ENCODE measurements at regions not wholly inside any gene's neighbourhood (a gene's known extent, or its start where the extent isn't known, plus 50 kb on each side); places are given as distances from the start of the nearest gene placed in this dataset.

GRCh38 chr22:34722901-34723300, 343.1 kb upstream of the ISX start:
- Histone ChIP-seq H3K27ac (no peak overlapping the region), H3K9me3 (peaks cover 0 to 19% (median 8%) of the 10 kb centered on the region in 4 donors), H3K4me3 (no peak overlapping the region), H3K27me3 (no peaks in the 10 kb centered on the region), H3K4me1 (no peaks in the 10 kb centered on the region), H3K36me3 (no peaks in the 10 kb centered on the region)
- DNase-seq (no peak), ATAC-seq (ENCODE audit: low FRiP score in 2 of 2) (no peak)
- no peak for TF ChIP-seq POLR2A (IDR thresholded peaks at IDR 0.05)
- TF ChIP-seq CTCF (IDR thresholded peaks at IDR 0.05), result no peak
- no peak for TF ChIP-seq EP300 (IDR thresholded peaks at IDR 0.05)
- TF ChIP-seq POLR2AphosphoS5 (IDR thresholded peaks at IDR 0.05), result no peak
- WGBS, 2 donors, result 48 to 60% methylated on average over 2 of the region's 2 CpGs

GRCh38 chr22:34736081-34736480, 329.9 kb upstream of the ISX start:
- TF ChIP-seq POLR2AphosphoS5 (IDR thresholded peaks at IDR 0.05), result no peak
- TF ChIP-seq POLR2A (IDR thresholded peaks at IDR 0.05), result no peak
- no peak for TF ChIP-seq CTCF (IDR thresholded peaks at IDR 0.05)
- 78 to 94% methylated on average over 1 of the region's 1 CpG for WGBS, 2 donors

GRCh38 chr22:34738661-34739400, 327.1 kb upstream of the ISX start:
- Histone ChIP-seq H3K4me1 (no peaks in the 10 kb centered on the region), H3K4me3 (no peak overlapping the region), H3K9me3 (no peaks in the 10 kb centered on the region), H3K27me3 (no peaks in the 10 kb centered on the region), H3K36me3 (no peaks in the 10 kb centered on the region), H3K27ac (no peak overlapping the region)
- WGBS, 2 donors, result 58 to 63% methylated on average over 3 of the region's 3 CpGs
- DNase-seq (no peak), ATAC-seq (ENCODE audit: low FRiP score in 2 of 2) (no peak)
- no peak for TF ChIP-seq EP300 (IDR thresholded peaks at IDR 0.05)
- no peak for TF ChIP-seq POLR2AphosphoS5 (IDR thresholded peaks at IDR 0.05)
- no peak for TF ChIP-seq POLR2A (IDR thresholded peaks at IDR 0.05)
- TF ChIP-seq CTCF (IDR thresholded peaks at IDR 0.05), result no peak

More at GRCh38 chr22:34736081-34736480, 329.9 kb upstream of the ISX start:
- Histone ChIP-seq H3K36me3 (no peaks in the 10 kb centered on the region), H3K4me3 (no peak overlapping the region), H3K4me1 (no peaks in the 10 kb centered on the region), H3K27me3 (no peaks in the 10 kb centered on the region), H3K27ac (no peak overlapping the region), H3K9me3 (no peaks in the 10 kb centered on the region)
- ATAC-seq (ENCODE audit: low FRiP score in 2 of 2) (no peak), DNase-seq (no peak)

- no peak overlapping the region for H3K4me3 ChIP-seq
- DNase-seq, result no peak
- TF ChIP-seq EP300 (IDR thresholded peaks at IDR 0.05) (no peak), POLR2A (IDR thresholded peaks at IDR 0.05) (no peak), CTCF (IDR thresholded peaks at IDR 0.05) (no peak), POLR2AphosphoS5 (IDR thresholded peaks at IDR 0.05) (no peak)
- no peak for ATAC-seq (ENCODE audit: low FRiP score in 2 of 2)
- H3K4me1 ChIP-seq, result no peaks in the 10 kb centered on the region
- no peaks in the 10 kb centered on the region for H3K27me3 ChIP-seq
- H3K36me3 ChIP-seq, result no peaks in the 10 kb centered on the region
- no peak overlapping the region for H3K27ac ChIP-seq
- no peaks in the 10 kb centered on the region for H3K9me3 ChIP-seq
- WGBS, 2 donors, result 79 to 83% methylated on average over 6 of the region's 6 CpGs
Measured at GRCh38 chr22:34743110-34743751, 322.7 kb upstream of the ISX start.

All from upper lobe of left lung (tissue), 6 donors.